ENCODE measurements at regions not wholly inside any gene's neighbourhood (a gene's known extent, or its start where the extent isn't known, plus 50 kb on each side); places are given as distances from the start of the nearest gene placed in this dataset.
"Not testable (repeated sequence)": the region's sequence is repeated elsewhere in the genome, so short reads cannot be mapped to it uniquely, and the experiment has no call there.

- TF ChIP-seq POLR2A (IDR thresholded peaks at IDR 0.05; ENCODE audit: low read depth, low read length), result no peak
- no peak for FAIRE-seq
Observed at GRCh38 chr14:61145903-61146481, 135.1 kb downstream of the TMEM30B start.

GRCh38 chr14:61145034-61145902, 135.9 kb downstream of the TMEM30B start:
- no peak for FAIRE-seq
- no peak for TF ChIP-seq POLR2A (IDR thresholded peaks at IDR 0.05; ENCODE audit: low read depth, low read length)
- no peak for DNase-seq (ENCODE audit: insufficient read length, low spot score)

More at GRCh38 chr14:61145903-61146481, 135.1 kb downstream of the TMEM30B start:
- DNase-seq (ENCODE audit: insufficient read length, low spot score), result no peak

GRCh38 chr14:61144117-61145033, 136.8 kb downstream of the TMEM30B start:
- not testable (repeated sequence) for DNase-seq (ENCODE audit: insufficient read length, low spot score); FAIRE-seq

GRCh38 chr14:61140872-61141271, 140.3 kb downstream of the TMEM30B start:
- FAIRE-seq (peak; percentile 88), DNase-seq (ENCODE audit: insufficient read length, low spot score) (no peak)
- TF ChIP-seq POLR2A (IDR thresholded peaks at IDR 0.05; ENCODE audit: low read depth, low read length), result no peak

GRCh38 chr14:61140271-61140670, 140.9 kb downstream of the TMEM30B start:
- no peak for DNase-seq (ENCODE audit: insufficient read length, low spot score)
- no peak for FAIRE-seq
- no peak for TF ChIP-seq POLR2A (IDR thresholded peaks at IDR 0.05; ENCODE audit: low read depth, low read length)

- DNase-seq (ENCODE audit: insufficient read length, low spot score), result no peak
- no peak for FAIRE-seq
Observed at GRCh38 chr14:61139006-61139599, 142.0 kb downstream of the TMEM30B start.

GRCh38 chr14:61132894-61133293, 148.2 kb downstream of the TMEM30B start:
- FAIRE-seq, result no peak
- DNase-seq (ENCODE audit: insufficient read length, low spot score), result no peak
- no peak for TF ChIP-seq POLR2A (IDR thresholded peaks at IDR 0.05; ENCODE audit: low read depth, low read length)

More at GRCh38 chr14:61139006-61139599, 142.0 kb downstream of the TMEM30B start:
- TF ChIP-seq POLR2A (IDR thresholded peaks at IDR 0.05; ENCODE audit: low read depth, low read length), result no peak

- DNase-seq (ENCODE audit: insufficient read length, low spot score) (no peak), FAIRE-seq (no peak)
- TF ChIP-seq POLR2A (IDR thresholded peaks at IDR 0.05; ENCODE audit: low read depth, low read length), result no peak
Observed at GRCh38 chr14:61132336-61132735, 148.8 kb downstream of the TMEM30B start.

GRCh38 chr14:61130512-61131260, 149.6 kb downstream of the SLC38A6 start:
- DNase-seq (ENCODE audit: insufficient read length, low spot score) (no peak), FAIRE-seq (no peak)
- TF ChIP-seq POLR2A (IDR thresholded peaks at IDR 0.05; ENCODE audit: low read depth, low read length), result no peak

- no peak for FAIRE-seq
- TF ChIP-seq POLR2A (IDR thresholded peaks at IDR 0.05; ENCODE audit: low read depth, low read length), result no peak
Observed at GRCh38 chr14:61129168-61129745, 148.2 kb downstream of the SLC38A6 start.

GRCh38 chr14:61128382-61129167, 147.5 kb downstream of the SLC38A6 start:
- TF ChIP-seq POLR2A (IDR thresholded peaks at IDR 0.05; ENCODE audit: low read depth, low read length), result no peak
- FAIRE-seq (no peak), DNase-seq (ENCODE audit: insufficient read length, low spot score) (no peak)

More at GRCh38 chr14:61129168-61129745, 148.2 kb downstream of the SLC38A6 start:
- no peak for DNase-seq (ENCODE audit: insufficient read length, low spot score)

All from H54 (cell line).